ENCODE measurements at regions not wholly inside any gene's neighbourhood (a gene's known extent, or its start where the extent isn't known, plus 50 kb on each side); places are given as distances from the start of the nearest gene placed in this dataset.
"Not testable (repeated sequence)": the region's sequence is repeated elsewhere in the genome, so short reads cannot be mapped to it uniquely, and the experiment has no call there.

- ATAC-seq (no peak), DNase-seq (ENCODE audit: low spot score) (no peak)
- intact Hi-C loops (cut with DNase I): no loop called here
Measured at GRCh38 chr10:123392182-123392963, 238.2 kb downstream of the BUB3 start.

- no peak for DNase-seq (ENCODE audit: low spot score)
Measured at GRCh38 chr10:123393170-123393569, 239.0 kb downstream of the BUB3 start.

GRCh38 chr10:123394382-123394781, 240.2 kb downstream of the BUB3 start:
- intact Hi-C loops (cut with DNase I): no loop called here
- DNase-seq (ENCODE audit: low spot score) (no peak), ATAC-seq (no peak)

More at GRCh38 chr10:123393170-123393569, 239.0 kb downstream of the BUB3 start:
- intact Hi-C loops (cut with DNase I): no loop called here
- no peak for ATAC-seq

GRCh38 chr10:123395234-123395633, 241.0 kb downstream of the BUB3 start:
- intact Hi-C loops (cut with DNase I); ATAC-seq; DNase-seq (ENCODE audit: low spot score): not testable (repeated sequence)

- DNase-seq (ENCODE audit: low spot score): no peak
- no peak for ATAC-seq
- intact Hi-C loops (cut with DNase I): no loop called here
Measured at GRCh38 chr10:123395906-123396305, 241.7 kb downstream of the BUB3 start.

- intact Hi-C loops (cut with DNase I): no loop called here
- no peak for DNase-seq (ENCODE audit: low spot score)
- no peak for ATAC-seq
Measured at GRCh38 chr10:123398180-123398591, 244.0 kb downstream of the BUB3 start.

GRCh38 chr10:123398756-123399155, 244.6 kb downstream of the BUB3 start:
- no peak for ATAC-seq
- intact Hi-C loops (cut with DNase I): no loop called here

GRCh38 chr10:123399276-123399839, 245.2 kb downstream of the BUB3 start:
- DNase-seq (ENCODE audit: low spot score) (no peak), ATAC-seq (no peak)
- intact Hi-C loops (cut with DNase I): no loop called here

More at GRCh38 chr10:123398756-123399155, 244.6 kb downstream of the BUB3 start:
- no peak for DNase-seq (ENCODE audit: low spot score)

GRCh38 chr10:123402021-123402420, 247.8 kb downstream of the BUB3 start:
- ATAC-seq: no peak
- no peak for DNase-seq (ENCODE audit: low spot score)
- intact Hi-C loops (cut with DNase I): no loop called here

- DNase-seq (ENCODE audit: low spot score): no peak
- ATAC-seq: no peak
- intact Hi-C loops (cut with DNase I): no loop called here
Measured at GRCh38 chr10:123402656-123403055, 248.5 kb downstream of the BUB3 start.

GRCh38 chr10:123404357-123404756, 250.2 kb downstream of the BUB3 start:
- no peak for ATAC-seq
- DNase-seq (ENCODE audit: low spot score): no peak
- intact Hi-C loops (cut with DNase I): no loop called here

- ATAC-seq: no peak
- intact Hi-C loops (cut with DNase I): no loop called here
- no peak for DNase-seq (ENCODE audit: low spot score)
Measured at GRCh38 chr10:123408660-123409059, 254.5 kb downstream of the BUB3 start.

GRCh38 chr10:123409426-123409825, 255.2 kb downstream of the BUB3 start:
- ATAC-seq (no peak), DNase-seq (ENCODE audit: low spot score) (no peak)
- intact Hi-C loops (cut with DNase I): no loop called here

- DNase-seq (ENCODE audit: low spot score): no peak
- ATAC-seq: no peak
- intact Hi-C loops (cut with DNase I): no loop called here
Measured at GRCh38 chr10:123409884-123410283, 255.7 kb downstream of the BUB3 start.

- intact Hi-C loops (cut with DNase I): no loop called here
- DNase-seq (ENCODE audit: low spot score) (no peak), ATAC-seq (no peak)
Measured at GRCh38 chr10:123413353-123413752, 252.8 kb upstream of the GPR26 start.

GRCh38 chr10:123415523-123415922, 250.6 kb upstream of the GPR26 start:
- ATAC-seq (no peak), DNase-seq (ENCODE audit: low spot score) (no peak)
- intact Hi-C loops (cut with DNase I): no loop called here

- no peak for ATAC-seq
- DNase-seq (ENCODE audit: low spot score): no peak
- intact Hi-C loops (cut with DNase I): no loop called here
Measured at GRCh38 chr10:123417414-123417813, 248.7 kb upstream of the GPR26 start.

GRCh38 chr10:123421461-123421860, 244.7 kb upstream of the GPR26 start:
- ATAC-seq (no peak), DNase-seq (ENCODE audit: low spot score) (no peak)
- intact Hi-C loops (cut with DNase I): no loop called here

GRCh38 chr10:123422261-123422660, 243.9 kb upstream of the GPR26 start:
- no peak for DNase-seq (ENCODE audit: low spot score)
- no peak for ATAC-seq
- intact Hi-C loops (cut with DNase I): no loop called here

- DNase-seq (ENCODE audit: low spot score) (no peak), ATAC-seq (no peak)
- intact Hi-C loops (cut with DNase I): no loop called here
Measured at GRCh38 chr10:123424537-123424936, 241.6 kb upstream of the GPR26 start.

GRCh38 chr10:123425680-123426079, 240.5 kb upstream of the GPR26 start:
- no peak for DNase-seq (ENCODE audit: low spot score)
- ATAC-seq: no peak
- intact Hi-C loops (cut with DNase I): no loop called here

Data from sciatic nerve (tissue), 2 donors.